Panc1 (cell line): ENCODE measurements at regions not wholly inside any gene's neighbourhood (a gene's known extent, or its start where the extent isn't known, plus 50 kb on each side); places are given as distances from the start of the nearest gene placed in this dataset.

Source experiments
- ATAC-seq: fragments of 200-7000 bp; cut with Tn5 transposase; 2 replicates; pipeline ENCODE4 v1.9.1; 2020; ENCODE audit warnings: mild to moderate bottlenecking, moderate library complexity
- BruUV-seq: library from RNA; stranded (reverse); fragments of 400-500 nt; replicated peaks from 2 replicates; lab custom pipeline; 2021; lab: Mats Ljungman, UMichigan
- CTCF ChIA-PET: fragments of 300-600 bp; sonication (Branson Sonifier 250); formaldehyde crosslinking; loops from one replicate; lab custom pipeline; 2022; ENCODE audit warnings: antibody characterized with exemption; lab: Charles Lee
- POLR2A ChIA-PET: fragments of 300-600 bp; sonication (Branson Sonifier 250); formaldehyde crosslinking; loops from one replicate; lab custom pipeline; 2022; ENCODE audit warnings: antibody characterized with exemption; lab: Charles Lee
- DNase-seq: peaks from one replicate; pipeline ENCODE4 v3.0.0-alpha.2; 2010; ENCODE audit warnings: low read depth, low spot score
- H3K27ac ChIP-seq: 2 replicates; pipeline ENCODE4 v1.5.1; 2011; ENCODE audit warnings: mild to moderate bottlenecking, low read length, inconsistent platforms
- H3K27me3 ChIP-seq: fragments of 200-500 bp; sonication (Bioruptor generic); 2 replicates; pipeline ENCODE4 v1.6.0; 2014; ENCODE audit warnings: low read length, inconsistent platforms; ENCODE audit not compliant: control insufficient read depth, insufficient read depth
- H3K36me3 ChIP-seq: fragments of 200-500 bp; sonication (Bioruptor generic); 2 replicates; pipeline ENCODE4 v1.5.1; 2014; ENCODE audit warnings: inconsistent platforms, mild to moderate bottlenecking, low read length, moderate library complexity; ENCODE audit not compliant: control insufficient read depth, insufficient read depth
- H3K4me1 ChIP-seq: 2 replicates; pipeline ENCODE4 v1.5.1; 2011; ENCODE audit warnings: inconsistent platforms, mild to moderate bottlenecking, low read length, moderate library complexity; ENCODE audit not compliant: control insufficient read depth, insufficient read depth
- H3K4me3 ChIP-seq, 2 experiments: 2 replicates each; pipeline ENCODE4 v1.5.1; 2011 to 2012; ENCODE audit warnings: low read depth in 2 of 2, low read length in 2 of 2, mild to moderate bottlenecking in 2 of 2, inconsistent platforms in 1 of 2, moderate library complexity in 1 of 2
- H3K9me3 ChIP-seq: fragments of 200-500 bp; sonication (Bioruptor generic); 2 replicates; pipeline ENCODE4 v1.5.1; 2014; ENCODE audit warnings: low read depth, mild to moderate bottlenecking, inconsistent platforms, low read length, moderate library complexity; ENCODE audit not compliant: control insufficient read depth, insufficient read depth
- POLR2AphosphoS5 ChIP-seq: IDR thresholded peaks from 2 replicates; pipeline ENCODE4 v1.6.1; 2012; ENCODE audit warnings: mild to moderate bottlenecking, low read depth, low read length, moderate library complexity
- SIN3A ChIP-seq: IDR thresholded peaks from 2 replicates; pipeline ENCODE4 v1.6.1; 2012; ENCODE audit warnings: low read depth, mild to moderate bottlenecking, low read length, moderate library complexity, borderline replicate concordance; ENCODE audit not compliant: insufficient read depth
- TCF7L2 ChIP-seq: IDR thresholded peaks from 2 replicates; pipeline ENCODE4 v1.6.1; 2011; ENCODE audit warnings: mild to moderate bottlenecking, low read depth, low read length, inconsistent platforms
- in situ Hi-C: cut with HindIII; loops from 2 replicates; pipeline ENCODE4 v1.10.0; 2016; ENCODE audit warnings: low sequenced_read_pairs, low pct_unique_long_range_greater_than_20kb
- intact Hi-C: fragments of 100-400 bp; cut with micrococcal nuclease; formaldehyde crosslinking; loops from one replicate; pipeline ENCODE4 v1.10.0; 2022; ENCODE audit not compliant: unreplicated experiment
- TF ChIP-seq, protein P1 (sequence below), 2 experiments: IDR thresholded peaks; 2 replicates each; pipeline ENCODE4 v1.6.1; 2011 to 2012; ENCODE audit warnings: low read depth in 2 of 2, control low read depth in 1 of 2, low read length in 1 of 2, mild to moderate bottlenecking in 1 of 2, moderate library complexity in 1 of 2; ENCODE audit not compliant: insufficient read depth in 1 of 2
- TF ChIP-seq, protein P2 (sequence below): fragments of 450-650 bp; IDR thresholded peaks from 2 replicates; pipeline ENCODE4 v1.5.1; 2017; ENCODE audit warnings: mild to moderate bottlenecking

DNA sequence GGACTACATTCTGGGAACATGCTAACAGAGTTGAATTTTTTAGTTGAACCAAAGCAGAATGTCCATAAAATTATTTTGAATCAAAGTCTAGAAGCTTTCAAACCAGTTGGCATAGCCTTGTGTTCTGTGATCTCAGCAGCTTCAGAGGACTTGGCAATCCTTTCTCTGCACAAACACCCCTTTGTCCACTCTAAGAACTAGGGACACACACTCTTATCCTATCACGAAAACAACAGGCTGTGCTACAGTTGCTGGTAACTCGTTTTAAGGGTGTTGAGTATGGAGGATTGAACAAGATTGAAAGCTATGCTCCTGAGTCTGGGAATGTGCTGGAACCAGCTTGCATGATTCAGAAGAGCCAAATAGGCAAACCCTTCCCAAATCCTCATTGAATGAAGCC, 76.4 kb upstream of the PRSS58 start:
- in situ Hi-C loops (no loop called here), intact Hi-C loops (no loop called here)
- H3K9me3 ChIP-seq, result no peaks in the 10 kb centered on the region
- TF ChIP-seq, protein P1, sequence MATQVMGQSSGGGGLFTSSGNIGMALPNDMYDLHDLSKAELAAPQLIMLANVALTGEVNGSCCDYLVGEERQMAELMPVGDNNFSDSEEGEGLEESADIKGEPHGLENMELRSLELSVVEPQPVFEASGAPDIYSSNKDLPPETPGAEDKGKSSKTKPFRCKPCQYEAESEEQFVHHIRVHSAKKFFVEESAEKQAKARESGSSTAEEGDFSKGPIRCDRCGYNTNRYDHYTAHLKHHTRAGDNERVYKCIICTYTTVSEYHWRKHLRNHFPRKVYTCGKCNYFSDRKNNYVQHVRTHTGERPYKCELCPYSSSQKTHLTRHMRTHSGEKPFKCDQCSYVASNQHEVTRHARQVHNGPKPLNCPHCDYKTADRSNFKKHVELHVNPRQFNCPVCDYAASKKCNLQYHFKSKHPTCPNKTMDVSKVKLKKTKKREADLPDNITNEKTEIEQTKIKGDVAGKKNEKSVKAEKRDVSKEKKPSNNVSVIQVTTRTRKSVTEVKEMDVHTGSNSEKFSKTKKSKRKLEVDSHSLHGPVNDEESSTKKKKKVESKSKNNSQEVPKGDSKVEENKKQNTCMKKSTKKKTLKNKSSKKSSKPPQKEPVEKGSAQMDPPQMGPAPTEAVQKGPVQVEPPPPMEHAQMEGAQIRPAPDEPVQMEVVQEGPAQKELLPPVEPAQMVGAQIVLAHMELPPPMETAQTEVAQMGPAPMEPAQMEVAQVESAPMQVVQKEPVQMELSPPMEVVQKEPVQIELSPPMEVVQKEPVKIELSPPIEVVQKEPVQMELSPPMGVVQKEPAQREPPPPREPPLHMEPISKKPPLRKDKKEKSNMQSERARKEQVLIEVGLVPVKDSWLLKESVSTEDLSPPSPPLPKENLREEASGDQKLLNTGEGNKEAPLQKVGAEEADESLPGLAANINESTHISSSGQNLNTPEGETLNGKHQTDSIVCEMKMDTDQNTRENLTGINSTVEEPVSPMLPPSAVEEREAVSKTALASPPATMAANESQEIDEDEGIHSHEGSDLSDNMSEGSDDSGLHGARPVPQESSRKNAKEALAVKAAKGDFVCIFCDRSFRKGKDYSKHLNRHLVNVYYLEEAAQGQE (IDR thresholded peaks at IDR 0.05; ENCODE audit: insufficient read depth in 1 of 2, low read depth in 2 of 2, low read length in 1 of 2), result no peak
- TF ChIP-seq, protein P2, sequence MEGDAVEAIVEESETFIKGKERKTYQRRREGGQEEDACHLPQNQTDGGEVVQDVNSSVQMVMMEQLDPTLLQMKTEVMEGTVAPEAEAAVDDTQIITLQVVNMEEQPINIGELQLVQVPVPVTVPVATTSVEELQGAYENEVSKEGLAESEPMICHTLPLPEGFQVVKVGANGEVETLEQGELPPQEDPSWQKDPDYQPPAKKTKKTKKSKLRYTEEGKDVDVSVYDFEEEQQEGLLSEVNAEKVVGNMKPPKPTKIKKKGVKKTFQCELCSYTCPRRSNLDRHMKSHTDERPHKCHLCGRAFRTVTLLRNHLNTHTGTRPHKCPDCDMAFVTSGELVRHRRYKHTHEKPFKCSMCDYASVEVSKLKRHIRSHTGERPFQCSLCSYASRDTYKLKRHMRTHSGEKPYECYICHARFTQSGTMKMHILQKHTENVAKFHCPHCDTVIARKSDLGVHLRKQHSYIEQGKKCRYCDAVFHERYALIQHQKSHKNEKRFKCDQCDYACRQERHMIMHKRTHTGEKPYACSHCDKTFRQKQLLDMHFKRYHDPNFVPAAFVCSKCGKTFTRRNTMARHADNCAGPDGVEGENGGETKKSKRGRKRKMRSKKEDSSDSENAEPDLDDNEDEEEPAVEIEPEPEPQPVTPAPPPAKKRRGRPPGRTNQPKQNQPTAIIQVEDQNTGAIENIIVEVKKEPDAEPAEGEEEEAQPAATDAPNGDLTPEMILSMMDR, result no peak
- TF ChIP-seq TCF7L2 (no peak), SIN3A (no peak), POLR2AphosphoS5 (no peak)
- DNase-seq (no peak), ATAC-seq (no peak)
- no peaks in the 10 kb centered on the region for H3K36me3 ChIP-seq
- H3K4me1 ChIP-seq, result no peaks in the 10 kb centered on the region
- no peaks in the 10 kb centered on the region; the same call in 1 of the 2 replicates for H3K27me3 ChIP-seq
- CTCF ChIA-PET, result interaction anchor here (0.6 kb wide), 1 partner anchor 17 kb away, joined by 10 read pairs; no protein-coding TSS in a partner anchor
- POLR2A ChIA-PET, result interaction anchor here (0.5 kb wide), 1 partner anchor 12 kb away, joined by 9 read pairs; no protein-coding TSS in a partner anchor
- BruUV-seq, result no TSS peak
- no peak overlapping the region for H3K4me3 ChIP-seq
- no peak overlapping the region for H3K27ac ChIP-seq

DNA sequence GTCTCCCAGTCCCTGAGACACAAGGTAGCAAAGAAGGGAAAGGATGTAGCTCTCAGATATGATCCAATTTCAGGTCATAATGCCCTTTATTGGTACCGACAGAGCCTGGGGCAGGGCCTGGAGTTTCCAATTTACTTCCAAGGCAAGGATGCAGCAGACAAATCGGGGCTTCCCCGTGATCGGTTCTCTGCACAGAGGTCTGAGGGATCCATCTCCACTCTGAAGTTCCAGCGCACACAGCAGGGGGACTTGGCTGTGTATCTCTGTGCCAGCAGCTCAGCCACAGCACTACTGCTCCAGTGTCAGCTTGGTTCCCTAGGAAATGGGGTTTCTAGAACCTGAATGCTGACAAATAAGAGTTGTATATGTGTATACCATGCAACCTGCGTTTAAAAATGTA, 74.6 kb upstream of the PRSS58 start:
- Histone ChIP-seq H3K36me3 (no peaks in the 10 kb centered on the region), H3K27me3 (no peaks in the 10 kb centered on the region; the same call in 1 of the 2 replicates)
- CTCF ChIA-PET, result no interaction called here

More for the DNA sequence above, 74.6 kb upstream of the PRSS58 start:
- Histone ChIP-seq H3K4me3 (no peak overlapping the region), H3K9me3 (no peaks in the 10 kb centered on the region), H3K27ac (no peak overlapping the region), H3K4me1 (no peaks in the 10 kb centered on the region)
- DNase-seq (no peak), ATAC-seq (no peak)
- TF ChIP-seq, protein P1 (IDR thresholded peaks at IDR 0.05; ENCODE audit: insufficient read depth in 1 of 2, low read depth in 2 of 2, low read length in 1 of 2), result no peak
- TF ChIP-seq, protein P2, result no peak
- TF ChIP-seq TCF7L2, result no peak
- no peak for TF ChIP-seq SIN3A
- TF ChIP-seq POLR2AphosphoS5, result no peak
- in situ Hi-C loops, result no loop called here
- POLR2A ChIA-PET, result no interaction called here
- intact Hi-C loops, result no loop called here
- no TSS peak for BruUV-seq
